ENCODE measurements at regions not wholly inside any gene's neighbourhood (a gene's known extent, or its start where the extent isn't known, plus 50 kb on each side); places are given as distances from the start of the nearest gene placed in this dataset.

DNA sequence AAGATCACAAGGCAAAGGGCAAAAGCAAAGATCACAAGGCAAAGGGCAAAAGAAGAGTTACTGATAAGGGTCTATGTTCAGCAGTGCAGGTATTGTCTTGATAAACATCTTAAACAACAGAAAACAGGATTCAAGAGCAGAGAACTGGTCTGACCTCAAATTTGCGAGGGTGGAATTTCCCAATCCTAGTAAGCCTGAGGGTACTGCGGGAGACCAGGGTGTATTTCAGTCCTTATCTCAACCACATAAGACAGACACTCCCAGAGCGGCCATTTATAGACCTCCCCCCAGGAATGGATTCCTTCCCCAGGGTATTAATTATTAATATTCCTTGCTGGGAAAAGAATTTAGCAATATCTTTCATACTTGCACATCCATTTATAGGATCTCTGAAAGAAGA lies 575.3 kb upstream of the MAN1A1 start:
- peak; percentile 1 for DNase-seq

DNA sequence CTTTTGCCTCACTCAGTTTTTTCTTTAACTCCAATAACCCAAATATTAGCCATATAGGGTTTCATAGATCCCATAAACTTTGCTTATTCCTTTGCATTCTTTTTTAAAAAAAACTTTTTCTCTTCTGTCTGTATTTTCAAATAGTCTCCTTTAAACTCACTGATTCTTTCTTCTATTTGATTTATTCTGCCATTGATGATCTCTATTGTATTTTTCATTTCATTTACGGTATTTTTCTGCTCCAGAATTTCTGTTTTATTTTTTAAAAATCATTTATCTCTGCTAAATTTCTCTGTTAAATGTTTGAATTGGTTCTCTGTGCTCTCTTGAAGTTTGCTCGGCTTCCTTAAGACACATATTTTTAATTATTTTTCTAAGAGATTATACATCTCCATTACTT lies 573.3 kb upstream of the MAN1A1 start:
- DNase-seq = no peak

DNA sequence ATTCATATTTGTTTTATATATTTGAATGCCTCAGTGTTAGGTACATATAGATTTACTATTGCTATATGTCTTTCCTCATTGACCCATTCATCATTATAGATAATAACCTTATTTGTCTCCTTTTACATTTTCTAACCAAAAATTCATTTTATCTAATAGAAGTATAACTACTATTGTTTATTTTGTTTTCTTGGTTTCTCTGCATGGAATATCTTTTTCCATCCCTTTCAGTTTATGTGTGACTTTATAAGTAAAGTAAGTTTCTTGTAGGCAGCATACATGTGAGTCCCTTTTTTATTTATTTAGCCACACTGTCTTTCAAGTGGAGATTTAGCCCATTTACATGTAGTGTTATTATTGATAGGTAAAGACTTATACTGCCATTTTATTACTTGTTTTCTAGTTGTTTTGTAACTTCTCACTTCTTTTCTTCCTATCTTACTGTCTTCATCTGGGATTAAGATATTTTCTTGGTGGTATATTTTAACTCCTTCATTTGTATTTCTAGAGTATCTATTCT lies 572.0 kb upstream of the MAN1A1 start:
- DNase-seq = no peak

DNA sequence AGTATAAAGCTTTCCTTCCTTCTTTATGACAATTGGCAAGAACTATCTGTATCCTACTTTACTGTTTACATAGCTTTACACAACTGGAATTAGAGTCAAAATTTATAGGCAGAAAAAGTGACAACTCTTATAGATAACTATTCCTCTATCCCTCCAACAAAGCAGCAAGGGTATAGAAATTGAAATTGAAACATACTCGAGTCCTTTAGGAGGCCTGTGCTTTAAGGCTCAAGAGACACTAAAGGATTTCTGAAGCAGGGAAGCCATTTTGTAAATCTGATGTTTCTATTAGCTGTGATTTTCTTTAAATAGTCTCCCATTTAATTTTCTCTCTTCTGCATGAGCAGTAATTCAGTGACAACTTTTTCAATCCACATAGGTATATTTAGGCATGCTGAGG lies 567.6 kb upstream of the MAN1A1 start:
- no peak for DNase-seq

DNA sequence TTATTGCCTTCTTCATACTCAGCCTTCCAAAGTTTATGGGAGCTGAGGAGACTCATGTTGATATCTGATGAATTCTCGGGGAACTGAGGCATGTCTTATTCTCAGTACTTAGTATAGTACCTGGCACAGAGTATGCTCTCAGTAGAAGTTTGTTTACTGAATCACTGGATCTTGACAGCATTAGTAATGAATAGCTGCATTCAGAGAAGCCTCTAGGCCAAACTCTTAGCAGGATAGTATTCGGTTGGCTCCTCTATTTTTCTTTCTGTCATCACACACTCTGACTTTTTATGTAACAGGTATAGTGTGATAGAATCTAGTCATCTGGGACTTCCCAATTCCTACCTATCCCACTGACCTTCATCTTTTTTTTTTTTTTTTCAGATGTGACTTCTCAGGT lies 566.4 kb upstream of the MAN1A1 start:
- no peak for DNase-seq

DNA sequence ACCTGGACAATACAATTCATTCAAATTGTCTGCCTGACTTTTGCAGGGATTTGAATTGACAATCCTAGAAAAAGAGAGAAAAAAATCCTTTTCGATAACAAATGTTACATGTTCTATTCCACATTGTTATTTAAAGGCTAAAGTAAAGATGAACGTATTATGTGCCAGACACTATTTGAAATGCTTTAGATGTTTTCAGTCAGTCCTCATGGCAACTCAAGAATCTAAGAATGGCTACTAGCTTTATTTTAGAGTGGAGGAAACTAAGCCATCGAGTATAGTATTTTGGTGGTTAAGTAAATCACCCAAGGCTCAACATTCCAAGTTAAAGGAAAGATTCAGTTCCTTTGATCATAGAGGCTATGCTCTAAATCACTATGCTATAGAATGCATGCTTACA lies 558.6 kb upstream of the MAN1A1 start:
- DNase-seq = no peak

DNA sequence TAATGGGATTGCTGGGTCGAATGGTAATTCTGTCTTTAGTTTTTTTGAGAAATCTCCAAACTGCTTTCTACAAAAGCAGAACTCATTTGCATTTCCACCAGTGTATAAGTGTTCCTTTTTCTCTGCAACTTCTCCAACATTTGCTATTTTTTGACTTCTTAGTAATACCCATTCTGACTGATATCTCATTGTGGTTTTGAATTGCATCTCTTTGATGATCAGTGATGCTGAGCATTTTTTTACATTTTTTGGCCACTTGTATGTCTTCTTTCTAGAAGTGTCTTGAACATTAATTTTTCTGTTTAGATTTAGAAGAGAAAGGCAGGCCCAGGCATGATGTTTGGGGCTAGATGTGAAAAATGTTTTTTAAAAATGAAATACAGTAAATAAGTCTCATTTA lies 553.1 kb upstream of the MAN1A1 start:
- no peak for DNase-seq

DNA sequence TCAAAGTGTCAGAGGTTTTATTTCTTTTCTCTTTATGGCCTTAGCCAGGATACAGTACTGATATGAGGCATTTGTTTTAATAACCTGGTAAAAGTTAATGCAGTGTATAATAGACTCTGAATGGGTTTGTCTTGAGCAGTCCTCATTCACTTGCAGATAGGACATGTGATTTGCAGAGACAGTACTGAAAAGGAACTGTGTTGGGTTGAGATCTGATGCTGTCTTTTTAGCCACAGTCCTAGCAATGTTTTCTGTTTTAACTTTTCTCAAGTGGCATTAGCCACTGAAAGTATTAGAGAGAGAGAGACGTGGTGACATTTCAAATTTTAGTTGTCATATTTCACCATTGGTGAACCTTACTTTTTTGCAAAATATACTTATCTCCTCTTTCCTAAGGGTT lies 547.2 kb upstream of the MAN1A1 start:
- DNase-seq = no peak

DNA sequence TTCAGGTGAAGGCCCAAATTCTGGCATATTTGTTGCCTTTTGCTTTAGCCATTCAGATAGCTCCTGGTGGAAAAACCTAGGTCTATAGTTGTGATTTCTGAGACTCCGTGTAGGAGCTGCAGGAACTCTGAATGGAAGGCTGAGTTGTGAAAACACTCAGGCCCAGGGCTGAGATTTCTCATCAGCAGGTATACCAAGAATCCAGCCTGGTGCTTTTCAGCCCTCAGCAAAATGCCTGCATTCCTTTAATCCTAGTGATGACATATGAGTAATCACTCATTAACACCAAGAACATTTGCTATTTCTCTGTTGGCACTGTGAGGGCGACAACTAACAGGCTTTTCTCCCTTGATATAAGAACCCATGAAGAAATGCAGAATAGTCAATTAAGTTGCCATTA lies 546.1 kb upstream of the MAN1A1 start:
- no peak for DNase-seq

DNA sequence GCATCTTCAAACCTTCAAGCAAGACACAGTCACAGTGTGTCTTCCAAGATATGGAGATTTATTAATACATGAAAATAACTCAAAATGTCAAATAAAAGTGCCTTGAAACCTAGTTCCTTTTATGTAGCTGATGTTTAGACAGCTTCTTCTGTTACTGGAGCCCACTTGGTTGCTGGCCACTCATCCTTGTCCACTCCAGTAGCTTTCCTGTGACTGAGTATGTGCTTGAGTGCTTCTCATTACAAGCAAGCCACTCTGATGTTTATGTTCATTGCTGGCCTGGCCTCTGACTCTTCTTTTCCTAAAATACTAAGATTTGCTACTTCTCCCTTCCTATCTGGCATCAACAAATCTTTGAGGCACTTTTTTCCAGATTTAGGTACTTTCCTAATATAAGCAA lies 545.2 kb upstream of the MAN1A1 start:
- DNase-seq = no peak

DNA sequence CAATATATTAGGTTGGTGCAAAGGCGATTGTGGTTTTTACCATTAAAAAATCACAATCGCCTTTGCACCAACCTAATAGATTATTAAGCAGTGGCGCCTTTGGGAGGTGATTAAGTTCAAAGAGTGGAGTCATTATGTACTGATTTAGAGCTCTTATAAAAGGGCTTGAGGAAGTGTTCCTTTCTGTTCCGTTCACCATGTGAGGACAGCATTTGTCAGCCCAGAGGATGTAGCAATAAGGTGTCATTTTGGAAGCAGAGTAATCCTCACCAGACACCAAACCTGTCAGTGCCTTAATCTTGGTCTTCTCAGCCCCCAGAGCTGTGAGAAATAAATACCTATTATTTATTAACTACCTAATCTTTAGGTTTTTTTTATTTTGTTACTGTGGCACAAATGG lies 542.1 kb upstream of the MAN1A1 start:
- DNase-seq = no peak

DNA sequence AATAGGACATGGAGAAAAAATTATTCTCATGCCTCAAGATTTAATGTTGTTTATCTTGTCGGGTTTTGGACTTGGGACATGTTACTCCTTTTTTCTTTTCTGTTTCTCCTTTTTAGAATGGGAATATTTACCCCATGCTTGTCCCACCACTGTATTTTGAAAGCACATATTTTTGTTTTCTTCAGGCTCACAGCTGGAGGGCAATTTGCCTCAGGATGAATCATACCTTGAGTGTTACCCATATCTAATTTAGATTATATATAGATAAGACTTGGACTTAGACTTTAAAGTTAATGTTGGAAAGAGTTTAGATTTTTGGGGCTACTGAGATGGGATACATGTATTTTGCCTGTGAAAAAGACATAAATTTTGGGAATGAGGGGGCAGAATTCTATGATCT lies 541.6 kb upstream of the MAN1A1 start:
- no peak for DNase-seq

DNA sequence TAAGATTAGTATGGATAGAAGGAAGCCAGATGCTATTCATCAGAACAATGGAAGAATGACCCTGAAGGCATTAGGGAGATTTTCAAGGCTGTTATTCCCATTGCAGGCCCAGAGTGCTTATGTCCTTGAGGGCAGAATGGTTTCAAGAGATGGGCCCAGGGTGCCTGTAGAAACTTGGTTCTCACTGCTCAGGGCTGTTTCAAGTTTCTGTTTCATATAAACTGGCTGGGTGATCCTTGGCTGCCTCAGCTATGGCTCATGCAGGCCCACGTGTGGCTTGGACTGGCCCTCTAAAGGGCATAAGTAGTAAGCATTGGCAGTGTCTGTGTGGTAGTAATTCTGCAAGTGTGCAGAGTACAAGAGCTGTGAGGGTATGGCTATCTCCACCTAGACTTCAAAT lies 540.9 kb upstream of the MAN1A1 start:
- no peak for DNase-seq

DNA sequence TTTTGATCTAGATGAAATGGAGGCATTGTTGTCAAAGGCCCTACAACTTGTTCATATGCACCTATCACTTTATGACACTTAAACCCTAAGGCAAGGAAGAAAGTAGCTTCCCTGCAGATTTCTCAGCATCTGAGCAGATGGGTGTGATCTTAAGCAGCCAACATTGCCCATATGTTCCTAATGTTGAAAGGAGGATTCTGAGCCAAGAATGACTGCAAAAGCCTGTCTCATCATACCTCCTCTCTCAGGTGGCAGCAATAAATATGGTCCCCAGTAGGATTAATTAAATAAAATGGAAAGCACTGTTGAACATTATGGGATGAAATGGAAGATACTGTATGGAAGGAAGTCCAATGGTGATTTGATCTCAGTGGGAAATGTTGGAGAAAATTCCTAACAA lies 538.1 kb upstream of the MAN1A1 start:
- no peak for DNase-seq

DNA sequence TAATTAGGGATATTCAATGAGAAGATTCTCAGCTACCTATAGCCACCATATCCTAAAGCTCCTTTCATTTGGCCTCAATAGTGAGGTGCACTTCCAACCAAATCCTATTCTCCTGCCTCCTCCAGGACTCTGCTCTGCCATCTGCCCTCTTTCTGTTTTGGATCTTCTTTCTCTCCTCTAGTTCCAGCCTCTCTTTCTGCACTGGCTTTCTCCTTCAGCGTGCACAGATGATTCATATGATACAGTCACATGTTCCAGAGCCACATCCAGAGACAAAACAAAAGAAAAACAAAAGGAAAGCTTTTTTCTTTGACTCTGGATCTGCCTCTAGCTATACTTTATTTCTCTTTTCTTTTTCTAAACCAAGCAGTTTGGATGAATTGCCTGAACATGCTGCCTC lies 531.9 kb upstream of the MAN1A1 start:
- DNase-seq = no peak

DNA sequence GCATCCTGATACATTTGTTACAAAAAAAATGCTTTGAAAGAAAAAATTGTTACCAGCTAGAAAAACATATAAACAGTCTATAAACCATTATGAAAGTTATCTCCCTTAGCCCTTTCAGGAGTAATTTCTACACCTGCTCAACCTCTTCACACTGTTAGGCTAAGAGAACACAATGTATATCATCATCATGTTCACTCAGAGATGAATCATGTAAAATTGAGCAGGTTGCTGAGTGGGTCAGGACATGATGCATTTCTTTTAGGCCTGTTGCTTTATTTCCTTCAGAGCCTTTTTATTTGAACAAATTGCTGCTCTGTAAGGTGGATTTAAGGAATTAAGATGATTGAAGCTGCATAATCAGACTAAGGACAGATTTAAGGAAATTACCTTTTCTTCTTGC lies 531.3 kb upstream of the MAN1A1 start:
- no peak for DNase-seq

DNA sequence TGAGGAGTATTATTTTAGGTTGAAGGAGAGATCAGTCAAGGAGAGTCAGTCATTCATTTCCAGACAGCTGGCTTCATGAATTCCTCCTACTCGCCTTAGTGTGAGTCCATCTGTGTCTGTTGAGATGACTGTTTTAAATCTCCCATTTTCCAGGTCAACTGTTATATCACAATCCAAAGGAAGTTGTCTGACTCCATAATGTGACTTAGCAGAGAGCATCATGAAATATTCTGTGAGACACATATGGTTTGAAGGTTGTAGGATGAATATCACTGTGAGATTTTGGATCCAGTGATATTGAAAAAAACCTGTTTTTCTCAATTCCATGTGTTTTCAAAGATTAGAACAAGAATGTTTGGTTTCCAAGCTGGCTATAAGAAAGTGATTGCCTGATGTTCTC lies 530.2 kb upstream of the MAN1A1 start:
- DNase-seq = no peak

DNA sequence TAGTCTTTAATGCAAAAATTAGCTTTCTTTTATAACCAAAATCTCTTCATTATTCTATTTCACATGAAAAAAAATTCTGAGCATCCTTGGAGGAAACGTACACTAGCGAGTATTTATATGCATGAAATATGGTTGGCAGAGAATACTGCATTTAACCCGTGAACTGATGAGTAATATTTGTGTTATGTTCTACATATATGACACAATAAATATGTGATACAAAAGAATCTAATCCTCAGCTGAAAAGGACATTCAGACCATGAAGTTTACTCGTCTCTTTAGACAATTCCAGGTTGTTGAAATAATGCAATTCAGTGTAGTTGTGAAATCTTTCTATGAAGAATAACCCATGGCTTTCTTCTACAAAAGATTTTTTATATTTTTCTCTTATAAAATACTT lies 524.8 kb upstream of the MAN1A1 start:
- no peak for DNase-seq

DNA sequence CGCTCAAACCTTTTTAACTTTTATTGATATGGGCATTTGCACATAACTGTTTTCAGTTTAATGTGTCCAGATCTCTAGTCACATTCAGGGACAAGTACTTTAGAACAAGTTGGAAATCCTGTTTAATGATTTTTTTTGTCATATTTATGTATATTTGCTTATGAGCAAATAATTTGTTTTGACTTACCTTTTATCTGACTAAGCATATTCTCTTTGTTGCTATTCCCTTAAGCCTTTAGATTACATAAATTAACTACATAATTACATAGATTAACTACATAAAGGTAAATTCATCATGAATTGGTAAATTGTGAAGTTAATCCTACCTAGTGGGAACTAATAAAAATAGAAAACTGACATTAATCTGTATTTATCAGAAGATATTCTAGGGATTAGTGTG lies 523.5 kb upstream of the MAN1A1 start:
- no peak for DNase-seq

DNA sequence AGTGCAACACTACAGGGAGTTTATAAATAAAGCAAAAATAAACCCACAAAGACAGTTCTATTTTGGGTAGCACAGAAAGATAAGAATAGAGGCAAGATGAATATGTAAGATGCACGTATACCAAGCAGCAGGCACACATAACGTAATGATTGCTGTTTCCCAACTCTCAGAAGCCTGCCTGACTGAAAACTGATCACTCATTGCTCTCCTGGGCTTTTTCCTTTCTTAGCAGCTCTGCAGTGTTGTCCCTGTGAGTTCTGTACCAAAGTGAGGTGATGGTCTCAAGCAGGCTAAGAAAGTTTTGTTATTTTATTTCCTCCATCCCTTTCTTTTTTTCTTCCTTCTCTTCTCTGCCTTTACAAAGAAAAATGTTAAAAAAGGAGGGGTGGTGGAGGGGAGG lies 522.0 kb upstream of the MAN1A1 start:
- DNase-seq = no peak

DNA sequence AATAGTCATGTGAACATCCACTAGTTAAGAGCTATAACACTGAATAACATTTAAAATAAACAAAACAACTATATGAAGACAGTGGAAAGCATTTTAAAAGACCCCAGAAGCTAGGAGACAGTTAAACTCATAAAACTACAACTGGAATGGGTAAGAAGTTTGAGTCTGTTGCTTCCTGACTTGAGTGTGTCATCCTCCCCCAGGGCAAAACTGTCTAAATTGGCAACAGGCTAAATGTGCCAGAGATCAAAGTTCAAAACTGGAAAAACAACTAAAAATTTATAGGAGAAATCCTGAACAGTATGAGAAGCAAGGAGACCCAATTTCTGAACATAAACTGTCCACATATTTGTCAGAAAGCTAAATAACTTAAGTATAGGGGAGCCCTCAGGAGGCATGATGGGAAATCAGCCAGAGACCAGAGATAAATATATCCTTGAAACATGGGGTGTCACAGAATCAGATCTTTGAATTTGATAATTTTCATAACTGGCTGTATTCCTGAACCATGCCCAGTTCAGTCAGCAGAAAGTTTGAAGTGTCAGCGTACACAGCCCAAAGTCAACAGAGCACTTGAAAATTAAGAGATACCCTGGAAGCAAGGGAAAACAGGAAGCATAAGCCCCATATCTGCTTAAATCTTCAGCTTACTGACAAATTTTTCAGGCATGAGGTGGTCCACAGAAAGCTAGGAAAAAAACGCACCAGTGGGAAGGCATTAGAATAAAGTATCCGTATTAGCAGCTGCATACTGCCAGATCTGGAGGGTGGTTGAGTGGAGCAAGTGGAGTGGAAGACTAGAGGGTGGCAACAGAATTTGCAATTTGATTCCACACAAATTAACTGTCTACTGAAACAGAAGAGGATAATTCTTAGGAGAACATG lies 516.1 kb upstream of the MAN1A1 start:
- no peak for DNase-seq

DNA sequence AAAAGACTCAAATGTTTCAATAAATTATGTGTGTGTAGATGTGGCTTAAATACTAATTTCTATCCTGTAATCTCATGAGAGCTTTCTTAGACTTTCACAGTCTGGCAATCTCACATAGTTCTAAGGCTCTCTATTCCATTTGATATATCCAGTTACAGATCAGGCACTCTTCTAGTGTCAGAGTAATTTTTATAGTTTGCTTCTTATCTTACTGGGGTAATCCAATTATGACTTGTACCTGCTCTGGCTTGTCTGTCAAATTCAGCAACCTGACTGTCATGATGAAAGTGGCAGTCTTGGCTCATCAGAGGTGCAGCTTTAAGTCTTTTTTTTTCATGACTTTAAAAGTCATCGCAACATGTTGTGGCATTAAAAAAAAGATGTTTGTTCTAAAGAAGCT lies 513.2 kb upstream of the MAN1A1 start:
- no peak for DNase-seq

DNA sequence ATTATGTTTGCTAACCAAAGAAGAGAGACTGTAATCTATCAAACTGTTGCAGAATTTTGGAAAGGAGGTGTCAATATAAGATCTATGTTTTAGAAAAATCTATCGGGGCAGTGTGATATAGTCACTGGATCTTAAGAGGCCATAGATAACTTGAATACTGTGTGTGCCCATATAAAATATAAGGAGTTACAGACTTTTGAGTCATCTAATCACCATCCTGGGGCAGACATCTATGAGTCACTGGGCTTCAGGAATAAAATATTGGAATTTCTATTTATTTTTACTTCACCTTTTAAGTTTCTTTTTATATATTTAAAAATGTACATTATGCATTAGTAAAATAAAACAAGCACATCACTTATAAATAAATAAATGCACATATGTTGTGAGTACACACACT lies 509.3 kb upstream of the MAN1A1 start:
- no peak for DNase-seq

DNA sequence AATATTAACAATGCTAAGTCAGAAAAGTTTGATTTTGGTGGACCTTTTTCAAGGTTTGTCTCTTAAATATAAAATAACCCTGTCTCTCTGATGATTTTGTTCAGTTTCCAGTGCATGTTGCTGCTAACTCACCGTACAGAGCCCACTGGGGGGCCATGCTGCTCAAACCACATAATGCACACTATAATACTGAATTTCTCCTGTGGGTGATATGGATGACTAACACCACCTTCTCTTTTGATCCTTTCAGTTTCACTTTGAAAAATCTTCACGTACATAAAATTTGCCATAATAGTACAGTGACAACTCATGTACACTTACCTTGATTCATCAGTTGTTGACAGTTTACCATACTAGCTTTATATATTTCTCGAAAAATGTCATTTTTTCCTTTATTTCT lies 506.6 kb upstream of the MAN1A1 start:
- peak; percentile 20 for DNase-seq

DNA sequence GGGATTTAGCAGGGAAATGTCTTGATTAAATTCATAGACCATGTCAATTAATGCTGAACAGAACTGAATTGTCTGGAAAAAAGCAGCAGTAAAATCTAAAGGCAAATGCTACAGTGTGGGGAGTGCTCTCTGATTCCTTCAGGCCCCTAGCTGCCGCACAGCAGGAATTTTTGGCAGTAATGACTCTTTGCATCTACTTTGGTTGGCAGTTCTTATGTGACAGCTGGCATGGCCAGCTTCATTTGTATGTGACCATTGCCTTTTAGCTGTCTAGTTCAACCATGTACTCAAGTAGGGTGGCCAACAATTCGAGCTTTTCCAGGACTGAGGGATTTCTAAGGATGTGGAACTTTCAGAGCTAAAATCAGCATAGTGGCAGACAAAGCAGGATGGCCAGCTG lies 499.1 kb upstream of the MAN1A1 start:
- no peak for DNase-seq
